Mesothelial cell of epicardium (in vitro differentiated cells): ENCODE measurements at regions not wholly inside any gene's neighbourhood (a gene's known extent, or its start where the extent isn't known, plus 50 kb on each side); places are given as distances from the start of the nearest gene placed in this dataset.
"Not testable (repeated sequence)": the region's sequence is repeated elsewhere in the genome, so short reads cannot be mapped to it uniquely, and the experiment has no call there.

Source experiments
- DNase-seq, 2 experiments: peaks; one replicate each; pipeline ENCODE4 v3.0.0; 2021; ENCODE audit warnings: low spot score in 2 of 2; ENCODE audit not compliant: unreplicated experiment in 2 of 2
- H3K27ac Mint-ChIP-seq: 2 replicates; pipeline ENCODE4 v1.8.0; 2021; ENCODE audit warnings: mixed read lengths
- H3K27me3 Mint-ChIP-seq: 2 replicates; pipeline ENCODE4 v1.8.0; 2021; ENCODE audit warnings: low read depth, mixed read lengths
- H3K36me3 Mint-ChIP-seq: 2 replicates; pipeline ENCODE4 v1.8.0; 2021; ENCODE audit warnings: mixed read lengths
- H3K4me1 Mint-ChIP-seq: 2 replicates; pipeline ENCODE4 v1.8.0; 2021; ENCODE audit warnings: mixed read lengths
- H3K4me3 Mint-ChIP-seq: 2 replicates; pipeline ENCODE4 v1.8.0; 2021; ENCODE audit warnings: mild to moderate bottlenecking, moderate library complexity, mixed read lengths
- H3K9me3 Mint-ChIP-seq: 2 replicates; pipeline ENCODE4 v1.8.0; 2021; ENCODE audit warnings: mixed read lengths
- CTCF ChIP-seq: fragments of 200-600 bp; sonication (generic); IDR thresholded peaks from one replicate; pipeline ENCODE4 v1.5.0; 2021; ENCODE audit warnings: antibody characterized with exemption; ENCODE audit not compliant: unreplicated experiment

- Mint-ChIP-seq H3K27me3 (no peaks in the 10 kb centered on the region), H3K36me3 (peaks cover 13% of the 10 kb centered on the region), H3K4me3 (no peak overlapping the region), H3K4me1 (peaks cover 5% of the 10 kb centered on the region), H3K27ac (no peak overlapping the region), H3K9me3 (peaks cover 45% of the 10 kb centered on the region)
- TF ChIP-seq CTCF = no peak
- DNase-seq = no peak
Observed at GRCh38 chr7:42561797-42562196, 324.8 kb upstream of the GLI3 start.

DNA sequence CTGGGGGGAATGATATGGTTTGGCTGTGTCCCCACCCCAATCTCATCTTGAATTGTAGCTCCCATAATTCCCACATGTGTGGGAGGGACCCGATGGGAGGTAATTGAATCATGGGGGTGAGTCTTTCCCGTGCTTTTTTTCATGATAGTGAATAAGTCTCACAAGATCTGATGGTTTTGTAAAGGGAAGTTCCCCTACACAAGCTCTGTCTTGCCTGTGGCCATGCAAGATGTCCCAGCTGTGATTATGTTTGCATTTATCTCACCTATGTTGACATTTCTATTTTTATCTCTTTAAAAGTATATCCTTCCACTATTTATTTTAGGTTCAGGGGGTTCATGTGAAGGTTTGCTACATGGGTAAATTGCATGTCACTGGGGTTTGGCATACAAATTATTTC, 323.9 kb upstream of the GLI3 start:
- Mint-ChIP-seq H3K9me3 (peaks cover 55% of the 10 kb centered on the region), H3K36me3 (peaks cover 17% of the 10 kb centered on the region), H3K4me1 (no peaks in the 10 kb centered on the region), H3K27me3 (no peaks in the 10 kb centered on the region), H3K27ac (no peak overlapping the region), H3K4me3 (no peak overlapping the region)
- DNase-seq = no peak
- TF ChIP-seq CTCF = no peak

DNA sequence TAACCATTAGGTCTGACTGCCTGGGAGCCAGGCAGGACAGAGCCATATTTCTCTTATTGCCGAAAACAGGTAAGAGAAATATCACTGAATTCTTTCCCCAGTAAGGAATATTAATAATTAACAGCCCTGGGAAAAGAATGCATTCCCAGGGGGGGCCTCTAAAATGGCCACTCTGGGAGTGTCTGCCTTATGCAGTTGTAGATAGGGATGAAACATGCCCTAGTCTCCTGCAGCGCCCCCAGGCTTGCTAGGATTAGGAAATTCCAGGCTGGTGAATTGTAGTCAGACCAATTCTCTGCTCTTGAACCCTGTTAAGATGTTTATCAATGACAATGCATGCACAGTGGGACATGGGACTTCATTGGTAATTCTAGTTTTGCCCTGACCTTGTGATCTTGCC, 317.9 kb upstream of the GLI3 start:
- DNase-seq = not testable (repeated sequence)

DNA sequence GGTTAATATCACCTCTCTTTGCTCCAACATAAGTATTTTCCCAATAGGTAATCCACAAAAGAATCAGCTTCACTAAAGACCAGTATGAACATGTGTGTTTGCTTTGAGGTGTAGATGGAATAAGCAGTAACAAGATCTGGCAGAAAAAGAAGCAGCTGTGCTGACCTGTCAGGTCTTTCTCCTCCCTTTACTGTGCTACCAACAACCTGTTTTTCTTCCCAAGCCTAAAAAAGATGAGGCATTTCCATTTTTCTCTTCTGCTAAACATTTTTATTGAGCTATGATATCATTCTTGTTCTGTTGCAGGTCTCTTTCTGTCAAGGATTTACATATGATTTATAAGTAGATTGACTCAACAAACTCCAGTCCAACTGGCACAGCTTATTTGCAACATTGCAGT, 315.2 kb upstream of the GLI3 start:
- no peak overlapping the region for H3K4me3 Mint-ChIP-seq
- DNase-seq = no peak
- no peaks in the 10 kb centered on the region for H3K27me3 Mint-ChIP-seq
- no peak overlapping the region for H3K27ac Mint-ChIP-seq
- TF ChIP-seq CTCF = no peak
- H3K4me1 Mint-ChIP-seq = no peaks in the 10 kb centered on the region
- peaks cover 8% of the 10 kb centered on the region for H3K36me3 Mint-ChIP-seq
- H3K9me3 Mint-ChIP-seq = peaks cover 75% of the 10 kb centered on the region

More for the DNA sequence above, 317.9 kb upstream of the GLI3 start:
- H3K4me3 Mint-ChIP-seq, H3K27ac Mint-ChIP-seq, H3K27me3 Mint-ChIP-seq, H3K36me3 Mint-ChIP-seq, H3K4me1 Mint-ChIP-seq: not testable (repeated sequence)
- H3K9me3 Mint-ChIP-seq = peaks cover 67% of the 10 kb centered on the region

GRCh38 chr7:42550706-42551470, 313.9 kb upstream of the GLI3 start:
- Mint-ChIP-seq H3K36me3 (peaks cover 6% of the 10 kb centered on the region), H3K9me3 (peaks cover 73% of the 10 kb centered on the region), H3K4me3 (no peak overlapping the region), H3K4me1 (no peaks in the 10 kb centered on the region), H3K27me3 (no peaks in the 10 kb centered on the region), H3K27ac (no peak overlapping the region)
- DNase-seq = no peak
- no peak for TF ChIP-seq CTCF

GRCh38 chr7:42549866-42550485, 313.0 kb upstream of the GLI3 start:
- Mint-ChIP-seq H3K27ac (no peak overlapping the region), H3K36me3 (peaks cover 9% of the 10 kb centered on the region)

More at GRCh38 chr7:42549866-42550485, 313.0 kb upstream of the GLI3 start:
- H3K4me1 Mint-ChIP-seq = no peaks in the 10 kb centered on the region
- TF ChIP-seq CTCF = no peak
- no peak overlapping the region for H3K4me3 Mint-ChIP-seq
- H3K9me3 Mint-ChIP-seq = peaks cover 69% of the 10 kb centered on the region
- DNase-seq = no peak
- H3K27me3 Mint-ChIP-seq = no peaks in the 10 kb centered on the region
